DOHH2 (cell line): ENCODE measurements at regions not wholly inside any gene's neighbourhood (a gene's known extent, or its start where the extent isn't known, plus 50 kb on each side); places are given as distances from the start of the nearest gene placed in this dataset.

Experiments used
- H3F3A ChIP-seq: fragments of 200-600 bp; sonication (generic), shearing (Covaris generic); 2 replicates; pipeline ENCODE4 v1.6.0; 2016; ENCODE audit warnings: antibody characterized with exemption, mild to moderate bottlenecking; ENCODE audit not compliant: control insufficient read depth, insufficient read depth
- H3K27ac ChIP-seq: fragments of 200-600 bp; sonication (generic); 2 replicates; pipeline ENCODE4 v1.5.1; 2014; ENCODE audit warnings: low read depth, mild to moderate bottlenecking, low read length, moderate library complexity
- H3K27me3 ChIP-seq: fragments of 200-600 bp; sonication (generic); 2 replicates; pipeline ENCODE4 v1.6.1; 2014; ENCODE audit warnings: mild to moderate bottlenecking, low read length, mixed read lengths; ENCODE audit not compliant: control insufficient read depth
- H3K36me3 ChIP-seq: fragments of 200-600 bp; sonication (generic); 2 replicates; pipeline ENCODE4 v1.6.1; 2014; ENCODE audit warnings: mild to moderate bottlenecking, low read length, moderate library complexity, mixed read lengths; ENCODE audit not compliant: control insufficient read depth
- H3K4me1 ChIP-seq: fragments of 200-600 bp; sonication (generic); 2 replicates; pipeline ENCODE4 v1.6.1; 2014; ENCODE audit warnings: mild to moderate bottlenecking, low read length, mixed read lengths; ENCODE audit not compliant: control insufficient read depth
- H3K4me2 ChIP-seq: fragments of 200-600 bp; sonication (generic); 2 replicates; pipeline ENCODE4 v1.6.0; 2014; ENCODE audit warnings: mild to moderate bottlenecking, low read length, moderate library complexity
- H3K4me3 ChIP-seq: fragments of 200-600 bp; sonication (generic); 2 replicates; pipeline ENCODE4 v1.5.1; 2014; ENCODE audit warnings: mild to moderate bottlenecking, low read length, mixed read lengths
- H3K79me2 ChIP-seq: fragments of 200-600 bp; sonication (generic); 2 replicates; pipeline ENCODE4 v1.6.1; 2014; ENCODE audit warnings: mild to moderate bottlenecking, low read length, mixed read lengths; ENCODE audit not compliant: control insufficient read depth
- H3K9me2 ChIP-seq: fragments of 200-600 bp; sonication (generic); replicated peaks from 2 replicates; pipeline ENCODE4 v1.6.1; 2014; ENCODE audit warnings: mild to moderate bottlenecking, low read length, mixed read lengths; ENCODE audit not compliant: control insufficient read depth
- H3K9me3 ChIP-seq: fragments of 200-600 bp; sonication (generic); 2 replicates; pipeline ENCODE4 v1.6.1; 2014; ENCODE audit warnings: antibody characterized with exemption, low read length, mixed read lengths; ENCODE audit not compliant: control insufficient read depth, insufficient read depth
- H4K20me1 ChIP-seq: fragments of 200-600 bp; sonication (generic); 2 replicates; pipeline ENCODE4 v1.6.0; 2014; ENCODE audit warnings: low read depth, mild to moderate bottlenecking, antibody characterized with exemption, low read length, moderate library complexity; ENCODE audit not compliant: control insufficient read depth, insufficient read depth
- EZH2phosphoT487 ChIP-seq: fragments of 200-600 bp; sonication (generic); IDR thresholded peaks from 2 replicates; pipeline ENCODE4 v1.6.1; 2017; ENCODE audit warnings: borderline replicate concordance, mild to moderate bottlenecking, antibody characterized with exemption, low read length, moderate library complexity, mixed read lengths
- TF ChIP-seq, protein P1 (sequence below): fragments of 200-600 bp; sonication (generic); IDR thresholded peaks from one replicate; pipeline ENCODE4 v1.5.1; 2014; ENCODE audit warnings: antibody characterized with exemption, mild to moderate bottlenecking, low read depth, low read length; ENCODE audit not compliant: poor library complexity, severe bottlenecking

DNA sequence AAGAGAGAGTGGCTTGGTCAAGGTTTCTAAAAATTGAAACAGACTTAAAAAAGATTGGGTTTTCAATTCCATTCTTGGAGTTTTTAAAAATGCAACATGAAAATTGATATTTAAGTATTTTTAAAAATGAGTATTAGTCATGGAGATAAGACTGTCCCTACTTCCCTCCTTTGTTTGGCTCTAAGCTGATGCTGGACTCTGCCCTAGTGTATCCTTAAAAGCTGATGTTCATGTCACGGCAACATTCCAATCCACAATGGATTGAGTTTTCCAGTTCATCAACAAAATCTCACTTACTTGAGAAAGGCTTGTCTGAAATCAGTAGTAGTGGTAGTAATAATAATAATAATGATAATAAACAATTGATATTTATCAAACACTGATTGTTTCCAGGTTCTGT, 119.0 kb upstream of the SLC38A2 start:
- no peaks in the 10 kb centered on the region for H3K4me1 ChIP-seq
- no peaks in the 10 kb centered on the region for H3K9me3 ChIP-seq
- H3K27me3 ChIP-seq = peaks cover 3% of the 10 kb centered on the region; the same call in 1 of the 2 replicates
- no peaks in the 10 kb centered on the region for H3K36me3 ChIP-seq
- TF ChIP-seq, protein P1, sequence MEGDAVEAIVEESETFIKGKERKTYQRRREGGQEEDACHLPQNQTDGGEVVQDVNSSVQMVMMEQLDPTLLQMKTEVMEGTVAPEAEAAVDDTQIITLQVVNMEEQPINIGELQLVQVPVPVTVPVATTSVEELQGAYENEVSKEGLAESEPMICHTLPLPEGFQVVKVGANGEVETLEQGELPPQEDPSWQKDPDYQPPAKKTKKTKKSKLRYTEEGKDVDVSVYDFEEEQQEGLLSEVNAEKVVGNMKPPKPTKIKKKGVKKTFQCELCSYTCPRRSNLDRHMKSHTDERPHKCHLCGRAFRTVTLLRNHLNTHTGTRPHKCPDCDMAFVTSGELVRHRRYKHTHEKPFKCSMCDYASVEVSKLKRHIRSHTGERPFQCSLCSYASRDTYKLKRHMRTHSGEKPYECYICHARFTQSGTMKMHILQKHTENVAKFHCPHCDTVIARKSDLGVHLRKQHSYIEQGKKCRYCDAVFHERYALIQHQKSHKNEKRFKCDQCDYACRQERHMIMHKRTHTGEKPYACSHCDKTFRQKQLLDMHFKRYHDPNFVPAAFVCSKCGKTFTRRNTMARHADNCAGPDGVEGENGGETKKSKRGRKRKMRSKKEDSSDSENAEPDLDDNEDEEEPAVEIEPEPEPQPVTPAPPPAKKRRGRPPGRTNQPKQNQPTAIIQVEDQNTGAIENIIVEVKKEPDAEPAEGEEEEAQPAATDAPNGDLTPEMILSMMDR = no peak
- no peak for TF ChIP-seq EZH2phosphoT487
- no peaks in the 10 kb centered on the region for H3K9me2 ChIP-seq
- no peak overlapping the region for H3K27ac ChIP-seq
- H3F3A ChIP-seq = no peaks in the 10 kb centered on the region
- no peak overlapping the region for H3K4me2 ChIP-seq
- H4K20me1 ChIP-seq = no peaks in the 10 kb centered on the region
- no peaks in the 10 kb centered on the region for H3K79me2 ChIP-seq
- H3K4me3 ChIP-seq = no peak overlapping the region

GRCh38 chr12:46490635-46491034, 118.1 kb upstream of the SLC38A2 start:
- H3K9me3 ChIP-seq = no peaks in the 10 kb centered on the region

DNA sequence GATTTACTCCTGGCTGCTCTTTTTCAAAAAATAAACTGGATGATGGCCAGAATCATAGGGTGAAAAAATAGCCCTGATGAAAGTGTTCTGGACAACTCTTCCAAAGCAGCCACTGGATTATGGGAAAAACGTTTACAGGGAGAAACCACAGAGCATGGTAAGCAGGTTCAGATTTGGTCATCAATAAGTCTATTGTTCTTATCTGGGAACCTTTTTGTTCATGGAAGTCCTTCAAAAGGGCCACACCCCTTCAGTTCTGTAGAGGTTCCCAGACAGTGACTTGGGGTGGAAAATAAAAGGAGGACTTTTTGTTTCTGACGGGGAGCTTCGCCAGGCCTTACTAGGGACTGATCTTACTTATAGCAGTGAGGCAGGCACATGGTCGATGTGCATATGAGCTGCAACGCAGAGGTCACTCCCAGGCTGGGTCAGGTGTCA, 117.4 kb upstream of the SLC38A2 start:
- no peaks in the 10 kb centered on the region for H3K9me3 ChIP-seq
- H3K9me2 ChIP-seq = no peaks in the 10 kb centered on the region
- no peak overlapping the region for H3K27ac ChIP-seq
- peaks cover 3% of the 10 kb centered on the region; the same call in 1 of the 2 replicates for H3K27me3 ChIP-seq
- no peaks in the 10 kb centered on the region for H4K20me1 ChIP-seq
- no peak overlapping the region for H3K4me2 ChIP-seq
- H3K36me3 ChIP-seq = no peaks in the 10 kb centered on the region
- H3K79me2 ChIP-seq = no peaks in the 10 kb centered on the region
- no peaks in the 10 kb centered on the region for H3F3A ChIP-seq
- no peaks in the 10 kb centered on the region for H3K4me1 ChIP-seq
- no peak for TF ChIP-seq EZH2phosphoT487
- TF ChIP-seq, protein P1 = no peak
- H3K4me3 ChIP-seq = no peak overlapping the region

More at GRCh38 chr12:46490635-46491034, 118.1 kb upstream of the SLC38A2 start:
- Histone ChIP-seq H3K36me3 (no peaks in the 10 kb centered on the region), H3K4me1 (no peaks in the 10 kb centered on the region), H3K79me2 (no peaks in the 10 kb centered on the region), H3K4me3 (no peak overlapping the region), H3K4me2 (no peak overlapping the region), H3K9me2 (no peaks in the 10 kb centered on the region), H4K20me1 (no peaks in the 10 kb centered on the region), H3K27me3 (peaks cover 3% of the 10 kb centered on the region; the same call in 1 of the 2 replicates), H3F3A (no peaks in the 10 kb centered on the region), H3K27ac (no peak overlapping the region)
- TF ChIP-seq EZH2phosphoT487 = no peak
- TF ChIP-seq, protein P1 = no peak
